GM18867 (cell line): ENCODE measurements at regions not wholly inside any gene's neighbourhood (a gene's known extent, or its start where the extent isn't known, plus 50 kb on each side); places are given as distances from the start of the nearest gene placed in this dataset.

Experiments used
- ATAC-seq: cut with Tn5 transposase; IDR thresholded peaks from one replicate; pipeline ENCODE4 v1.9.1; 2021; ENCODE audit warnings: mild to moderate bottlenecking, moderate library complexity; ENCODE audit not compliant: unreplicated experiment

DNA sequence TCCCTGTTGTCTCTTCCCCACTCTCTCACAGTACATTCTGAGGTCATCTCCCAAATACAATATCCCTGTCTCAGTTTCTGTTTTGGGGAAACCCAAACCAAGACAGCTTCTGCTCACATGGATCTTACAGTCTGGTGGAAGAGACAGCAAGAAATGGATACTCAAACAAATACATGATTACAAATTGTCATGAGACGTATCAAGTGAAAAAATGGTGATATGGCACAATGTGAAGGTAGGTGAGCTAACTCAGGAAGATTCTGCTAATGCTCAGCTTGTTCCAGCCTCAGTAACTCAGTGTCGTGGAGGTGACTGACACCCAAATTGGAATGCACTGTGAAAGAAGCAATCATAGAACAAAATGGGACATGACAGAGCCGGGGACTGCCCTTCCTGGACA is 68.3 kb downstream of the CHST1 start:
- no peak for ATAC-seq

DNA sequence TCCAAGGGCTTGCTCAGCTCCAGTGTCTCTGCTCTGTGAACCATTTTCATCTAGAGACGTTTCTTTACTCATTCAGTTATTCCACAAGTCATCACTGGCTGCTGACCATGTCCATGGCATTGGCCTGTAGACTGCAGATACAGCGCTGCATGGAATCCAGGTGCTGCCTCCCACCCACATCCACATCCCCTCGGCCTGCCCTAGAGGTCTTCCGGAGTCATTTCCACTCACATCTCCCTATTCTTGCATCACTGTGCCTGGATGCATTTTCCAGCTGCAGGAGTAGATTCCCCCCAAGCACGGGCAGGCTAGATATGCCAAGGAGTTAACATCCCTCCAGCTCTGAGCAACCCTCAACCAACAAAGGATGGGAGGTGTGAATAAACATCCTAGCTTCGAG is 68.9 kb downstream of the CHST1 start:
- no peak for ATAC-seq

DNA sequence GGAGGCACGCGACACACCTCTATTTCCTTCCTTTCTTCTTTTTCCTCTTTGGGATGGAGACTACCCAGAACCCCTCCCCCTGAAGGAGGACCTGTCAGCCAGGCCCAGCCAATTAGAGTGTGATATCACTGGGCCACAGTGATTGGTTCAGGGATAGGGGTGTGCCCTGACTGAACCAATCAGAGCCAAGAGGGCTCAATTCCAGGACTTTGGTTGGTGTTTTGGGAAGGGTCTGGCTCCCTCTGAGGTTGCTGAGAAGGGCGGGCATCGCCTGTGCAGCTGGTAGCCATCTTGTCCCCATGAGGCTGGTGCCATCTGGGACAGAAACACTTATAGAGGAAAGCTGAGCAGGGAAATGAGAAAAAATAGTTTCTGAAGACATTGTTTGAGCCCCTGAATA is 71.4 kb downstream of the CHST1 start:
- no peak for ATAC-seq

DNA sequence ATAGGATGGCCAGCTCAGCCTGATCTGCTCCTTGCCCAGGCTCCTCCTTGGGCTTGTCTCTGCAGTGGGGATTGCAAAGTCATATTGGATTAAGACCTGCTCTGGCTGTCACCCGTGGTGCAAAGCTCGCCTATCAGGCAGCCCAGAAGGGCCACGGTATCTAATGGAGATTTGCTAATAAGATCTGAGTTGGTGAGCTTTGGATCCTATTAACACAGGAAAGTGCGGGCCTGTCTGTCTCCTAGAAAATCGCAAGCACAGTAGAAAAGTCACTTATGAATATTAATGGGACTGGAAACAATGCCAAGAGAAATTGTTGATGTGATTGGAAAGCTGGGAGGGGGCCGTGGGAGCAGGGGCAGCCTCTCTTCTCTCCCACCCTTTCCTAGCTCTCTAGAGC is 72.8 kb downstream of the CHST1 start:
- no peak for ATAC-seq

DNA sequence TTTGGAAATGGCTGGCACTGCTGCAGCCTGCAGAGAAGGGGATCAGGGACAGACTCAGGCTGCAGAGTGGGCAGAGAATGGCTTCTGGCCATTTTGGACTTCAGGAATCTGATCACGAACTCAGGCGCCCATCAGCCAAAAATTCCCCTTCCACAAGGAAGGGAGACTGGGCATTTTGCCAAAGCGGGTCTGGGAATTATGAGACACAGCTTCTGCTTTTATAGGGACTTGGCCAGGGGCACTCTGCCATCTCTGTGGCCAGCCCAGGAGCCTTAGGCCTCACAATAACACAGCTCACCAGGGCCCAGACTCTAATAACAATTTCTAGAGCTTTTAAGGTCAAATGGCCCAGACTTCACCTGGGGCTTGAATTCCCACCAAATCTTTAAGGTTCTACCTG is 74.7 kb downstream of the CHST1 start:
- ATAC-seq: no peak

DNA sequence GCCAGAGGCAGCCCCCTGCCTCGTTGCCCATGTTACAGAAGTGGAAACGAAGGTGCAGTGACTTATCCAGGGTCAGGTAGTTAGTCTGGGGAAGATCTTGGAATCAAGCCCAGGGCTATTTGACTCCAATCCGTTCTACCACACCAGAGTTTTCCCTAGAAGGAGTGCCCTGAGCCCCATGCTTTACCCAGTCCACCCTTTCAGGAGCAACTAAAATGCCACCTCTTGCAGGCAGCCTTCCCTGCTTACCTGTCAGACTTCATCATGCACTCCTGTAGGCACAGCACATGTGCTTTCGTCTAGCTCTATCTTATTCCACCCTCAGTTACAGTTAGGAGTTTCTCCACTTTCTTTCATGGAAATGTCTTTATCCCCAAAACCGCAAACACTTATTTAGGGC is 80.2 kb downstream of the CHST1 start:
- ATAC-seq: no peak

DNA sequence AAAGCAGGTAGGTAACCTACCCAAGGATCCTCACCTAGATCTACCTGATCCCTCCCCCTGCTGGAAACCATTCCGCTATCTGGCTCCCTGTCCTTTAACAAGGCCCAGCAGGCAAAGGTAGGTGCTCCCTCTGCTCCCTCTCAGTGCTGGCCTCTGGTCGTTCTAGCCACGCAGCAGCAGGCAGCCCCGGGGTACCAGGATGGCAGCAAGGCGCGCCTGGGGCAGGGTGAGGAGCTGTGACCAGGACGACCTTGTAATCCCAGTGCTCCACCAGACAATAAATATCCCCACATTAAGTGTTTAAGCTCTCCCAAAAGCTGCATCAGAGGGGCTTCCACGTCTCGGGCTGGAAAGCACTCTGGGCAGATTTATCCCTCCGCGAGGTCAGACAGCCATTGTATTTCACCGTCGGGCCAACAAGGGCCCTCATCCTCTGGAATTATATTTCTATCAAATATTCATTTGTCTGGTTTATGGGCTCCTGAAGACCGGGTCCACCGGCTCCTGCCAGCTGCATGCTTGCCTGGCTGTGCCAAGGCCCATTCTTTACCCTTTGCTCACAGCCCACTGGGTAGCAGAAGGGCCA is 81.3 kb downstream of the CHST1 start:
- no peak for ATAC-seq

DNA sequence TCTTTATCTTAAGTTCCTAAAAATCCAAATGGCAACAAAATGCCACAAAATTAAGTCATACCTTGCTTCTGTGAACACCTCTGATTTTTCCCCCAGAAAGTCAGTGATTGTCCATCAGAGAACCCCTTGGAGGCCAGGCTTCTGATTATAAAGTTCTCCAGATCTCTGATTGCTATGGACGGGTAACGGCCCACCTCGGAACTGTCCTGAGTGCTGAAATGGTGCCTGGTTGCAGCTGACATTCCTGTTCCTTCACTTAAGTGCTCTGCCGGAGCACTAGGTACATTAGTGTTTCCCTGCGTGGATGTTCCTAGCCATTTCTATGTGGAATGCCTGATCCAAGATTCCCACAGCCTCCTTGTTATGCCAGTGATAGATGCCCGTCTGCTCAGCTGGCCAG is 85.0 kb downstream of the CHST1 start:
- no peak for ATAC-seq

DNA sequence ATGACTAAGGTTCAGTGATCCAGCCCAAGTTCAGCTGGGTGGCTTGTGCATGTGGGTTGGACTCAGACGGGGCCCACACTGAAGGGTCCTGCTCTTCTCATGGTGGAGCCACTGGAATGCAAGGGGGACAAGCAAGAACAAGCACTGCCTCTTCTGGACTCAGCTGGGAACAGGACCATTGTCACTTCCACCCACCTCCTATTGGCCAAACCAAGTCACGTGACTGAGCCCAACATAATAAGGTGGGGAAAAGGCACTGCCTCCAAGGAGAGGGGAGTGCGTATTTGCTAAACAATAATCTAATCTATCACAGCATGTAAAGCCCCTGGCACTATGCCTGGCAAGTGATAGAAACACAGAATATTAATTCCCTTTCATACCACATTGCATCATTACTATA is 87.1 kb downstream of the CHST1 start:
- ATAC-seq: no peak

DNA sequence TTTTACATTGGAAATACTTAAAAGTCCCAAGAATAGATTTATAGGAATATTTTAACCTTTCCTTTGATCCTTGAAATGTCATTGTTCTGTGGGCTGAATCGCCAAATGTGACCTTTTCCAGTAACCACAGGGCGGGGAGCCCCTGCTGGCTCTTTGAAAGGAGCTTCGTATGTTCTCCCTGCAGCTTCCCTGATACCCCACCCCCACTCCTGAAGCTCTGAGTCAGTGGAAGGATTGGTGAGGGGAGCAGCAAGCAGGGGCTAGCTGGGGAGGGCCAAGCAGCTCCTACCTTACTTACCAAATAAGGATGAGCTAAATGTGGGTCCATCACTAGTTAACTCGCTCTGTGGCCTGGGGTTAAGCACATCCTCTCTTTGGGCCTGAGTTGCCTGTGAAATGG is 87.7 kb downstream of the CHST1 start:
- ATAC-seq: no peak

DNA sequence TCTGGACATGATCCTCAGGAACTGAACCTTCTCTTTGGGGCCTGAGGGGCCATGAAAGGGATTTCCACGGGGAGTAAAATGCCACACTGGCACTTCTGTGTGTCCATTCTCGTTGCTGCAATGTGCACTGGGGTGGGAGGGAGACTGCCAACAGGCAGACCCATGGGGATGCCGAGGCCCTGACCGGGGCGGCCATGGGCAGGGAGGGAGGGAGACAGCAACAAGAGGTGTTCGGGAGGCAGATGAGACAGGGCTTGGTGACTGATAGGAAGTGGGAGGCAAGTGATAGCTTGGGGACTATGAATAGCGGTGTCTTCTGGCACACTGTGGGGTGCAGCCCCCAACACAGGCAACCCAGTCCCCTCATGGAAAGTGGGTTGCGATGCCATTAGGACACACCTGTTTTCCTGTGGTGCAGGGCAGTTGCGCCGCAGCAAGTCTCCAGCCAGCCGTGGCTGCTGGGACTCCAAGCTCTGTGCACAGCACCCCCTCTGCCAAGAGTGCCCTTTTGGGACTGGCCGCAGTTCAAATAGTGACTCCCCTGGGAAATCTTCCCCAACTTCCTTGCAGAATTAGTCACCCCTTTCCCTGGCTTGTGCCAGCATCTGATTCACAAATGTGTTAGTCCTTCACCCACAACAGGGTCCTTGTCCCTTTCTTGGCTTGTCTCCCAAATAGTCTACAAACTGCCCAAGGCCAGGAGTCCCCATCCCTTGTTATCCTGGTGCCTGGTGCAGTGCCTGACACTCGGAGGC is 88.8 kb downstream of the CHST1 start:
- ATAC-seq: no peak

DNA sequence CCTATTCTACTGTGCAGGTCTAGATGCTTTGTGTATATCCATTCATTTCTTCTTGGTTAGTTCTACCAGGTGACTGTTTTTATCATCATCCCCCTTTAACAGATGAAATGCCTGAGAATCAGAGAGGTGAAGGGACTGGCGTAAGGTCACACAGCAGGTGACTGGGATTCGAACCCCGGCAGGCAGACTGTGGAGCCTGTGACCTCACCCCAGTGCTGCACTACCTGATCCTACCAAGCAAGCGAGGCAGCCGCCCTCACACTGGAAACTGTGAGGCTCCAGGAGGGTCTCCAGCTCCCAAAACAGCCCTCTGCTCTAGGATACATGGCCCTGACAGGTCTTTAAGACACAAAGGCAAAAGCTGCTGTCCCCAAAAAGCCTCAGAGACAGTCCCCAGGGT is 91.7 kb downstream of the CHST1 start:
- ATAC-seq: no peak

DNA sequence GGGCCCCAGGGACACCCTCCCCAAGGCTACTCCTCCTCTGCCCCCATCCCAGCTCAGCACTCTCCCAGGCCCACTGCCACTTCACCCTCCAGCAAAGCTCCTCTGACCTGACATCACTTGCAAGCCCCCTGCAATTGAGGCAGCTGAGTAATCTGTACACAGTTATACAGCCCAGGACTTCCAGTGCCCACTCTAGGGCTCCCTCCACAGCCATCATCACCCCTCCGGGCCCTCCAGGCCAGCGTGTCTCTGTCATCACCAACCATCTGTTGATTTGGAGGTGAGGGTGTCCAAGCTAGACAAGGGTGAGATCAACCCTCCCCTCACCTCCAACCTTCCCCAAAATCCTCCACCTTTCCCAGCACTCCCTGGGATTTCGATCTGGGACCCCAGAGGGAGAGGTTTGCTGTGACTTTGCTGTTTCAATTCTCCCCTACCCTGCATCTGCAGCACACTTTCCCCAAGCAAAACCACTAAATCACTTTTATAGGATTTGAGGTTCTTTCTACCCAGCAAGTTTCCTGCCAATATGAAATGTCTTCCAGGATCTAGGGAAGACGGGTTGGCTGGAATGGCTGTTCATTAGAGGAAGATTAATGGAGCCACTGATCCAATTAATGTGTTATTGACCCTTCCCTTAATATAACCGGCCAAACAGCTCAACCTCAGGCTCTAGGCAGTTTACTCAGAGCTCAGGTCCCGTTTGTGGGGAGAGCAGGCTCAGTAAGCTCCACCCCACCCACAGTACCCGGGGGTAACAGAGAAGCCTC is 92.9 kb downstream of the CHST1 start:
- no peak for ATAC-seq

DNA sequence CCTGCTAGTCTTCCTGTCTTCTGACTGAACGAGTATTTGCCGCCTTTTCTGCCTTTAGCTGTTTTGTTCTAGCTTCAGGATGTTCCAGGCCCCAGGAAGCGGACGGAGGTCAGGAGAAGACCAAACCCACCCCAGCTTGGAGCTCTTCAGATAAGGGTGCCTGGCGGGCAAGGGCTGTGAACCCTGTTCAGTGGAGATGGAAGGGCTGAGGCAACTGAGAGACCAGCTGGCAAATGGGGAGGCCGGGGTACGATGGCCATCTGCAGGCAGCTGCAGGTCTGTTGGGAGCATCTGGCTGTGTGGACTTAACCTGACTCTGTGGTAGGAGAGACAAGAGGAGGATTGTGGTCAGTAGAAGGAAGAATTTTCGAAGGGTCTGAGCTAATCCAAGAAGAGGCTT is 95.6 kb downstream of the CHST1 start:
- ATAC-seq: no peak

DNA sequence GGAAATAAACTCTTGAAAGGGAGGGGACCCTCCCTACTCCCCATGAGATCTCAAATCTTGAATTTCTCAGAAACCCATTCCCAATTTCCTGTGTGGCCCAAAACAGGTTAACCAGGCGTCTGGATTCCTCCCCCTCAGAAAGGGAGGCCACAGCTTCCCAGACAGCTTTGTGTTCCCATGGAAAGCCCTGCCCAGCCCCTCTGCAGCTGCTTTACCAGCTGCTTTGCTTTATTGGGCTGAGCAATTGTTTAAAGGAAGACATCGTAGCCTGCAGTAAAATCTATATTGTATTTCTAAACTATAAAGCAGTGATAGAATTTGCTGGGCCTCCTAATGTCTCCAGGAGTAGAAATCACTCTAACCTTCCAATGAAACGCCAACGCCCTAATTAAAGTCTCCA is 97.4 kb downstream of the CHST1 start:
- ATAC-seq: no peak

DNA sequence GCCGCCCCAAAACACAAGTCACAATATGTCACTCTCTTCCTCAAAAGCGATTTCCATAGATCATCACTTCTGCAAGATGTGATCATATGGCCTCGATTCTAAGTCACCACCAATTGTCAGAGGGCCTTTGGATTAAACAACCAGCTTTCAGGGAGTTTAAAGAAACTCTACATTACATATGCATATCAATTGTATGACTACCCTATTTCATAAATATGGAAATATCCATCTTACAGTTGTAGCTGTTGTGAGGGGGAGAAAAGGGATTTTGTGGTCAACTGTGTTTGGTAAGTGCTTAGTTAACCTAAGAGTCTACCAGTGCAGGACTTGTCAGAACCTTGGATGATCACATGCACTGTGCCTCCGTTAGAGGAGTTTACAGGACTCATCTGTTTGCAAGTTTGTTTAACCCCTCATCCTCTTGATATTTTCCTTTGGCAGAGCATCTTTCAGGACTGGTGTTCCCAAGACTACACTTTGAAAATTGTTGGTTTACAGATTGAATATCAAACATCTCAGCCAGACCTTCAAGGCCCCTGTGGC is 99.9 kb downstream of the CHST1 start:
- no peak for ATAC-seq

DNA sequence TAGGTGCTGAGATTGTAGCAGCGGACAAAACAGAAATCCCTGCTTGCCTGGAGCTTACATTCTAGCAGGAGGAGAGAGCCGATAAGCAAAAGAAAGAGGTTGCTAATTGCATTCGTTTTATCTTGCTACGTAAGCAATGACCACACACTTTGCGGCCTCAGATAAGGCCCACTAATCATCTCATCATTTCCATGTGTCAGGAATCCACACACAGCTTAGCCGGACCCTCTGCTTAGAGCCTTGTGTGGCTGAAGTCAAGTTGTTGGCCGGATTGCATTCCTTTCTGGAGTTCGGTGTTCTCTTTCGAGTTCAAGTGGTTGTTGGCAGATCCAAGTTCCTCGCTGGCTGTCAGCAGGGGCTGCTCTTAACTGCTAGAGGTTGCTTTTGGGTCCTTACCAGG is 101.6 kb downstream of the CHST1 start:
- no peak for ATAC-seq

DNA sequence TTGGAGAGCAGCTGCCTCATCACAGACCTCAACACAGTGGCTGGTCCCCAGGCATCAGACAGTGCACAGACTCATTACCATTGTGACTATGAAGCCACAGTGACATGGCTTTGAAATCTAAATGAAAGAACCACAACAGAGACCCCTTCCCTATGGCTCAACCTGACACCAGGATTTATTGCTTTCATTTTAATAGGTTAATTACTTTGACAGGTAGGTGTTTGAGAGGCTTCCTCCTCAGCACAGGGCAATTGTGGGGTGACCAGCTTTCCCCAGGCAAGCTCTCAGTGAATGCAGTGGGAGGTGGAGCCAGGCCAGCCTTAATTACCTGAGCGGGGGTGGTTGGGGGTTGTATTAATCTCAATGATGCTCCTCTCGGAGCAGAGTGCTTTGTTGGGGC is 102.3 kb downstream of the CHST1 start:
- ATAC-seq: no peak

DNA sequence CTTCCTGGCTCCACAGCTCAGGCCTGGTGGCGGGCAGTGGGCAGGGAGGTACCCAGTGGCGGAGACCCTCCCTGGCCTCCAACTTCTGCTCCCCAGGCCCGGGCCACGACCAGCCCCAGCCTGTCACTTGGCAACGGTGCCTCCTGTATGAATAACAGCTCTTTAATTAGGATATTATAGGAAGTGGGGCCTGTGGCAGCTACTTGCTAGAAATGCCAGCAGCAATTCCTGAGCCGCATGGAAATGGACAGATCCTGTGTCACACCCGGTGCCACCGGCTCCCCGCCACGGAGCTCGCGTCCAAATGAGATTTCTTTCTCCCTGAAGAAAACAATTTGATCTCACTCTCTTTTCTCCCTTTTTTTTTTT is 104.5 kb downstream of the CHST1 start:
- ATAC-seq: no peak

DNA sequence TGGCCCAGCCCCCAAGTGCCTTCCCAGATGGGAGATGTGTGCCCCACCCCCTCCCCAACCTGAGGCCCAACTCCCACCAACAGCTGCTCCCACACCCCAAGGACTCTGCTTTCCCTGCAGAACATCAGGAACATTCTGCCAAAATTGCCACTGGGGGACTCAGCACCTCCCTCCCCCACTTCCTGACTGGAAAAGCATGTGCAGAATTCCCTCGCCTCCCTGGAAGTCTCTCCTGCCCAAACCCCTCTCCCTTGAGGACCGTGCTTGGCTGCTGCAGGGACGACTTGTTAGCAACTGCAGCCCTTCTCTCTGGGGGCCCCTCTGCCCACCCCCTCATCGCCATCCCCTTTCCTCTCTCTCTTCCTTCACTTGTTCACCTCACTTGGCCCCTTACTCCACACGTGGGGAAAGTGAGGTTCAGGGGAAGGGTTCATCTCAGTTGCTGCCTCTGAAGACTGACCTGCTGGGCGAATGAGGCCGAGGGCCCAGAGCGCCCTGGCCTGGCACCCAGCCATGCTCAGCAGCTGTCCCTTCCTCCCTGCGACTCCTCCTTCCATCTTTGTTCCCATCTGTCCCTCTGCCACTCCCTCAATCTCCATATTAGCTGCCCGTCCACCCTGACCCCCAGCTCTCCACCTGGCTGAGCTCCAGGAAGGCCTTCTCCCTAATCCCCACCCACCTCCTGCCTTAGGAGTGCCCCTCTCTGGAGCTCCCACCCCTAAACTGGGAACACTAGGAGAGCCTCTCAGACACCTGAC is 105.1 kb downstream of the CHST1 start:
- ATAC-seq: no peak
